Spinal cord (tissue), 9 donors: ENCODE measurements at regions not wholly inside any gene's neighbourhood (a gene's known extent, or its start where the extent isn't known, plus 50 kb on each side); places are given as distances from the start of the nearest gene placed in this dataset.
A peak's percentile ranks its signal among the peaks of the same experiment; 100 is the strongest.
"Not testable (repeated sequence)": the region's sequence is repeated elsewhere in the genome, so short reads cannot be mapped to it uniquely, and the experiment has no call there.

Experiments
- DNase-seq, 6 donors: peaks; one replicate each; pipeline versions ENCODE4 v3.0.0 to v3.0.0-alpha.2; 2013 to 2015; ENCODE audit warnings: low spot score in 6 of 6, low read depth in 4 of 6
- H3K27ac ChIP-seq: one replicate; pipeline ENCODE4 v1.5.1; 2013; ENCODE audit warnings: low read depth, low read length, control low read depth
- H3K27me3 ChIP-seq: one replicate; pipeline ENCODE4 v1.6.1; 2013; ENCODE audit warnings: low read length; ENCODE audit not compliant: control insufficient read depth, insufficient read depth
- H3K36me3 ChIP-seq: one replicate; pipeline ENCODE4 v1.6.1; 2013; ENCODE audit warnings: low read length; ENCODE audit not compliant: control insufficient read depth, insufficient read depth
- H3K4me1 ChIP-seq: one replicate; pipeline ENCODE4 v1.6.1; 2013; ENCODE audit warnings: low read length; ENCODE audit not compliant: control insufficient read depth, insufficient read depth
- H3K4me3 ChIP-seq: one replicate; pipeline ENCODE4 v1.5.1; 2013; ENCODE audit warnings: low read depth, low read length, control low read depth
- H3K9me3 ChIP-seq: one replicate; pipeline ENCODE4 v1.6.1; 2013; ENCODE audit warnings: low read length; ENCODE audit not compliant: control insufficient read depth, insufficient read depth
- WGBS: methylation state at CpG from one replicate; pipeline ENCODE4 v1.1.5; 2013; ENCODE audit warnings: missing lambda C conversion rate; ENCODE audit not compliant: insufficient coverage; 5-methylcytosine and 5-hydroxymethylcytosine counted together
- donor health status: healthy.

DNA sequence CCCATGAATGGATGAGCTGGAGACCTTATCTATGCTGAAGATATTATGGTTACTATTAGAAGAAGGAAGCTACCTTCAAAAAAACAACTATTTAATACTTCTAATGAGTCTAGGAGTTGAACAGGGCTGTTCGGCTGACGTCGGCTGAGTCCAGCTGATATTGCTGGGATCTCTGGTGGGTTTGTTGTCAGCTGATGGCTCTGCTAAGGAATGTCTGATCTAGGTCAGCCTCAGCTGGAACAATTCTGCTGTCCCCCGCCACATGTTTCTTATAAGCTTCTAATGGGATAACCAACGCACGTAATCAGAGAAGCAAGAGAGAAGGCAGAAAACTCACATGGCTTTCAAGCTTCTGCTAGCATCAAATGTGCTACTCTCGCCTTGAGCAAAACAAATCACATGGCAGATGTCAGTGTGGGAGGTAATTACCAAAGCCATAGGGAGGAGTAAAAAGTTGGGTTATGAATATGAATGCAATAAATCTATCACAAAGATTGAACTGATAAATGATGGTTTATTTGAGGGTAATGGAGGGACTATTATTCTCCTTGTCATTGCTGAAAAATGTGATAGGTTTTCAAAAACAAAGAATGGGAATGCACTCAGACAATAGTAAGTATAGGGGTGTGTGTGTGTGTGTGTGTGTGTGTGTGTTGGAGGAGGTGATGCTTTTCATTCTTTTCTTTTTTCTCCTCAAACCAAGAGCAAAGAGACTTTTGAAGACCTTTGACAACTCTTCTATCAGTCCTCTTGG, 71.5 kb downstream of the BTBD3 start:
- H3K4me1 ChIP-seq: no peaks in the 10 kb centered on the region
- no peak overlapping the region for H3K4me3 ChIP-seq
- no peak overlapping the region for H3K27ac ChIP-seq
- H3K36me3 ChIP-seq: no peaks in the 10 kb centered on the region
- no peaks in the 10 kb centered on the region for H3K9me3 ChIP-seq
- WGBS: 91% methylated on average over 6 of the region's 7 CpGs
- H3K27me3 ChIP-seq: no peaks in the 10 kb centered on the region
- DNase-seq: no peak

DNA sequence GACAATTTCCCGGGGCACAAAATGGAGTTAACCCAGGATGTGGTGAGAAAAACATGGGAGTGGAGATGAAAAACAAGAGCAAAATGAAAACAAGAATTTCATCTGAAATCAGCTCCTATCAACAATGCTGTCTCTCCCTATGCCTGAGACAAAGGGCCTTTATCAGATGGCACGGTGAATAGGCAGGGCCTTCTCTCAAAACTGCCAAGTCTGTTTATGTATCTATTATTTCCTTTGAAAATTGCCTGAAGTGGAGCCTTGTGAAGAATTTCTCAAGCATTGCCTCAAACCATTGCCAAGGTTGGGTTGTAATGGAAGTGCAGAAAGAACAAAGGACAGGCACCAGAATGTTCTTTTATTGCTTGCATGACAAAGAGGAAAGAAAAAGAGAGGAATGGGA, 74.7 kb downstream of the BTBD3 start:
- Histone ChIP-seq H3K4me3 (no peak overlapping the region), H3K9me3 (no peaks in the 10 kb centered on the region), H3K4me1 (no peaks in the 10 kb centered on the region), H3K27ac (no peak overlapping the region), H3K27me3 (no peaks in the 10 kb centered on the region), H3K36me3 (no peaks in the 10 kb centered on the region)
- no peak for DNase-seq
- no CpG with 5 or more reads among the region's 2 CpGs for WGBS

DNA sequence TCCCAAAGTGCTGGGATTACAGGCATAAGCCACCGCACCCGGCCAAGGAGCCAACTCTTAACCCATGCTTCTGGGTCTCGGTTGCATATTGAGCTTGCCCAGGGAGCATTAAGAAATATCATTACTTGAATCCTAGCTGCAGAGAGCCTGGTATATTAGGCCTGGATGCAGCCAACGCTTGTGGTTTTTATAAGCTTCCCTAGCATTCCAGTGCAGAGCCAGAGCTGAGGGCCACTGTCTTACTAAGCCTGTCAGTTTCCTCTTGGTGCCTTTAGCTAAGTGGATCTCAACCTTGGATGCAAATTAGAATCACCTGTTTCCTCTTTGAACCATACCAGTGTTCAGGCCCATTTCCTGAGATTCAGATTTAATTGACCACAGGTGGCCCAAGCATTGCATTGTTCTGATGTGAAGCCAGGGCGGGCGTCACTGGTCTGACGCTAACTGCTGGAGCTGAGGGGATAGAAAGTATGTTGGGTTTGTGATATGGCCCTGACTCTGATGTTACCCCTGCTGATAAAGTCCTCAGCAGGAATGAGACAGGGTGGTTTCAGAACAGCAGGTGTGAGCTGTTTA, 76.3 kb downstream of the BTBD3 start:
- WGBS: 80% methylated on average over 7 of the region's 7 CpGs
- H3K27ac ChIP-seq: no peak overlapping the region
- no peaks in the 10 kb centered on the region for H3K27me3 ChIP-seq
- no peak overlapping the region for H3K4me3 ChIP-seq
- H3K4me1 ChIP-seq: no peaks in the 10 kb centered on the region
- no peaks in the 10 kb centered on the region for H3K36me3 ChIP-seq
- peak in 1 of 6 donors; percentile 66 for DNase-seq
- H3K9me3 ChIP-seq: no peaks in the 10 kb centered on the region

DNA sequence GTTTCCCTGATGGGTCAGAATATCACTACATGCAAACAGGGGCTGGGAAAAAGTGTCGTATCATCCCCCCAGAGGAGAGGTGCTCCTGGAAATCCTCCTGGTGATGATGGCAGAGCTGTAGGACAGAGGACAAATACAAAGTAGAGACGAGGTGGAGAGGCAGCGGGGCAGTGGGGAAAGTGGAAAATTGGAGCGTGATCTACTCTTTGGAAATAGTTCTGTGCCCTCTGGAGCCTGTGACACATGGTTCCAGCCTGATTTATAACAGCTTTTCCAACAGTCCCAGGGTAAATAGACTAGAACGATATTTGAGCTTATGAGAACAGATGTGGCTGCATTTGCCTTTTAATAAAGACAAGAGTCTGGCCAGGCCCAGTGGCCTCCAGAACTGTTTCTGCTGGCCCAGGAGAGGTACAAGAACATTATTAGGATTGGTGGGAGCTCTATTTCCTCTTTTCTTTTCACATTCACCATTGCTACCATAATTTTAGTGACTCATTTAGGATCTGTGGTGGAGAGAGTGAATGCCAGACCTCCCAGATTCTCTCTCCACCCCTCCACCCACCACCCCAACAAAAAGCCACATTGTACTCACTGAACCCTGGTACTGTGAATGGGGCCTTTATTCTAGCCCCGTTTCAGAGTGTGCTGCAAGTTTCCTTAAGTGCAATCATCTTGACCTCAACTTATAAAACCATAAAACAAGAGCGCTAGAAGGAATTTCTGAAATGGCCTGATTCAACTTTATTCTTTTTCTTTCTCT, 78.3 kb downstream of the BTBD3 start:
- Histone ChIP-seq H3K27ac (peak overlapping the region; percentile 72), H3K4me3 (no peak overlapping the region), H3K36me3 (no peaks in the 10 kb centered on the region), H3K4me1 (no peaks in the 10 kb centered on the region), H3K9me3 (no peaks in the 10 kb centered on the region), H3K27me3 (no peaks in the 10 kb centered on the region)
- DNase-seq: peak in 1 of 6 donors; percentile 56
- WGBS: 38% methylated on average over 4 of the region's 7 CpGs

GRCh38 chr20:12004776-12005175, 87.1 kb downstream of the BTBD3 start:
- H3K4me3 ChIP-seq, H3K27me3 ChIP-seq: not testable (repeated sequence)
- 100% methylated on average over 1 of the region's 1 CpG for WGBS

GRCh38 chr20:12012241-12013222, 94.8 kb downstream of the BTBD3 start:
- Histone ChIP-seq H3K27me3 (no peaks in the 10 kb centered on the region), H3K4me1 (no peaks in the 10 kb centered on the region), H3K27ac (no peak overlapping the region), H3K36me3 (no peaks in the 10 kb centered on the region), H3K9me3 (no peaks in the 10 kb centered on the region), H3K4me3 (no peak overlapping the region)
- DNase-seq: peak in 1 of 6 donors; percentile 22
- WGBS: 100% methylated on average over 1 of the region's 9 CpGs

More at GRCh38 chr20:12004776-12005175, 87.1 kb downstream of the BTBD3 start:
- not testable (repeated sequence) for H3K27ac ChIP-seq, DNase-seq, H3K4me1 ChIP-seq, H3K9me3 ChIP-seq, H3K36me3 ChIP-seq

DNA sequence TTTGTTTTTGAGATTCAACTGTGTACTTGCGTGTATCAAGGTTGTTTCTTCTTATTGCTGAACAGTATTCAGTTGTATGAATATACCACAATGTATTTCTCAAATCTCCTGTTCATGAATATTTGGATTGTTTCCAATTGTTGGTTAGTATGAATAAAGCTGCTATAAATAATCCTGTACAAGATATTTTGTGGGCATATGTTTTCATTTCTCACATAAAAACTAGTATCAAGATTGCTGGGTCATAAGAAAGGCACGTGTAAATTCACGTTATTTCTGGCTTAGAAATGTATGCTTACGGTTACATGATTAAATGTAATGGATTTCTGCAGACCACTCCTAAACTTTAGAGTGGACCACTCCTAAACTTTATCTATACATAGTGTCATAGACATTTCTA, 96.6 kb downstream of the BTBD3 start:
- DNase-seq: no peak
- Histone ChIP-seq H3K4me3 (no peak overlapping the region), H3K9me3 (no peaks in the 10 kb centered on the region), H3K4me1 (no peaks in the 10 kb centered on the region), H3K36me3 (no peaks in the 10 kb centered on the region), H3K27ac (no peak overlapping the region), H3K27me3 (no peaks in the 10 kb centered on the region)
- WGBS: no CpG with 5 or more reads among the region's 4 CpGs

DNA sequence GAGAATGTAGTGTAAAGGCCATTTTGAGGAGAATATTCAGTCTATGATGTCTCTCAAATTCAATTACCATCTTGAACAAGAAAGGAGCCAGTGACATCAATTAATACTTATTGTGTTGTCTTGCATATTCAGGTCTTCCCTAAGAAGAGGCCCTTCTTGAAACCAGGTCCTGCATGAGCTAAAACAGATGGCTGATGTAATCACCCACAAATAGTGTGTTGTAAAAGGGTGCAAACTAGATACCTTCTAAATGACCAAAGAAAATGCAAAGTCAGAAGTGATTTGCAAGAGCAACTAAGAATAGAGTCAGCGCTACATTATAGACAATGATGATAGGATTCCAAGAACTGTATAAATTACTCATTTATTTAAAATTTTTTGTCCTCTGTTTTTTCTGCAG, 97.0 kb downstream of the BTBD3 start:
- H3K36me3 ChIP-seq: no peaks in the 10 kb centered on the region
- WGBS: no CpG with 5 or more reads among the region's 1 CpG

GRCh38 chr20:12016291-12016690, 98.6 kb downstream of the BTBD3 start:
- no CpG with 5 or more reads among the region's 2 CpGs for WGBS
- DNase-seq: peak in 2 of 6 donors; percentile 22 to 73
- no peaks in the 10 kb centered on the region for H3K9me3 ChIP-seq
- no peak overlapping the region for H3K27ac ChIP-seq
- H3K4me3 ChIP-seq: no peak overlapping the region
- H3K27me3 ChIP-seq: no peaks in the 10 kb centered on the region
- no peaks in the 10 kb centered on the region for H3K4me1 ChIP-seq
- no peaks in the 10 kb centered on the region for H3K36me3 ChIP-seq

More for the DNA sequence above, 97.0 kb downstream of the BTBD3 start:
- H3K27ac ChIP-seq: no peak overlapping the region
- no peaks in the 10 kb centered on the region for H3K4me1 ChIP-seq
- no peaks in the 10 kb centered on the region for H3K9me3 ChIP-seq
- no peak overlapping the region for H3K4me3 ChIP-seq
- H3K27me3 ChIP-seq: no peaks in the 10 kb centered on the region
- DNase-seq: no peak
